ENCODE measurements at regions not wholly inside any gene's neighbourhood (a gene's known extent, or its start where the extent isn't known, plus 50 kb on each side); places are given as distances from the start of the nearest gene placed in this dataset.

DNA sequence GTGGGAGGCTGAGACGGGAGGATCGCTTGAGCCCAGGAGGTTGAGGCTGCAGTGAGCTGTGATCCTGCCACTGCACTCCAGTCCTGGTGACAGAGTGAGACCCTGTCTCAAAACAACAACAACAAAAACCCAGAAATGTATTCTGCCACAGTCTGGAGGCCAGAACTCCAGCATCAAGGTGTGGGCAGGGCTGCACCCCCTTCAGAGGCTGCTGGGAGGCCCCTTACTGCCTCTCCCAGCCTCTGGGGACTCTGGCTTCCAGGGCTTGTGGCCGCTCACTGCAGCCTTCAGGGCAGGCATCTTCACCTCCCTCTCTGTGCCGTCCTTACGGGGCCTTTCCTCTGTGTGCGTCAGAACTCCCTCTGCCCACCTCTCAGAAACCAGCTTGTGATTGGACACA is 209.4 kb upstream of the GSE1 start:
- TF ChIP-seq CBX5 (CRISPR knock-in tag; IDR thresholded peaks at IDR 0.05; ENCODE audit: borderline replicate concordance): no peak
- TF ChIP-seq, protein P1, sequence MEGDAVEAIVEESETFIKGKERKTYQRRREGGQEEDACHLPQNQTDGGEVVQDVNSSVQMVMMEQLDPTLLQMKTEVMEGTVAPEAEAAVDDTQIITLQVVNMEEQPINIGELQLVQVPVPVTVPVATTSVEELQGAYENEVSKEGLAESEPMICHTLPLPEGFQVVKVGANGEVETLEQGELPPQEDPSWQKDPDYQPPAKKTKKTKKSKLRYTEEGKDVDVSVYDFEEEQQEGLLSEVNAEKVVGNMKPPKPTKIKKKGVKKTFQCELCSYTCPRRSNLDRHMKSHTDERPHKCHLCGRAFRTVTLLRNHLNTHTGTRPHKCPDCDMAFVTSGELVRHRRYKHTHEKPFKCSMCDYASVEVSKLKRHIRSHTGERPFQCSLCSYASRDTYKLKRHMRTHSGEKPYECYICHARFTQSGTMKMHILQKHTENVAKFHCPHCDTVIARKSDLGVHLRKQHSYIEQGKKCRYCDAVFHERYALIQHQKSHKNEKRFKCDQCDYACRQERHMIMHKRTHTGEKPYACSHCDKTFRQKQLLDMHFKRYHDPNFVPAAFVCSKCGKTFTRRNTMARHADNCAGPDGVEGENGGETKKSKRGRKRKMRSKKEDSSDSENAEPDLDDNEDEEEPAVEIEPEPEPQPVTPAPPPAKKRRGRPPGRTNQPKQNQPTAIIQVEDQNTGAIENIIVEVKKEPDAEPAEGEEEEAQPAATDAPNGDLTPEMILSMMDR (CRISPR knock-in tag; IDR thresholded peaks at IDR 0.05): no peak
